ENCODE measurements at regions not wholly inside any gene's neighbourhood (a gene's known extent, or its start where the extent isn't known, plus 50 kb on each side); places are given as distances from the start of the nearest gene placed in this dataset.

- TF ChIP-seq IKZF3 (tag by site-specific recombination; IDR thresholded peaks at IDR 0.05) (peak; percentile 51; the same call in 1 of the 2 replicates), ZNF140 (tag by site-specific recombination; IDR thresholded peaks at IDR 0.05) (no peak), SP2 (tag by site-specific recombination; IDR thresholded peaks at IDR 0.05) (no peak), ZNF571 (tag by site-specific recombination; IDR thresholded peaks at IDR 0.05) (no peak), ZNF792 (tag by site-specific recombination; IDR thresholded peaks at IDR 0.05) (no peak), ZNF423 (tag by site-specific recombination; IDR thresholded peaks at IDR 0.05) (no peak), ZNF549 (tag by site-specific recombination; IDR thresholded peaks at IDR 0.05) (no peak), ZNF112 (tag by site-specific recombination; IDR thresholded peaks at IDR 0.05) (no peak), ZNF521 (tag by site-specific recombination; IDR thresholded peaks at IDR 0.05) (no peak), ZNF350 (tag by site-specific recombination; IDR thresholded peaks at IDR 0.05) (no peak), ZNF585B (tag by site-specific recombination; IDR thresholded peaks at IDR 0.05) (no peak), ZNF677 (tag by site-specific recombination; IDR thresholded peaks at IDR 0.05) (no peak), ZNF548 (tag by site-specific recombination; IDR thresholded peaks at IDR 0.05) (no peak), ZEB2 (tag by site-specific recombination; IDR thresholded peaks at IDR 0.05) (peak; percentile 57; the same call in 1 of the 2 replicates), ZNF785 (tag by site-specific recombination; IDR thresholded peaks at IDR 0.05) (no peak), SP7 (tag by site-specific recombination; IDR thresholded peaks at IDR 0.05) (peak; percentile 42; the same call in 1 of the 2 replicates), ZNF670 (tag by site-specific recombination; IDR thresholded peaks at IDR 0.05; ENCODE audit: low read depth) (no peak), ZFP41 (tag by site-specific recombination; IDR thresholded peaks at IDR 0.05; ENCODE audit: borderline replicate concordance) (no peak), SALL2 (tag by site-specific recombination; IDR thresholded peaks at IDR 0.05; ENCODE audit: borderline replicate concordance) (no peak), ZNF530 (tag by site-specific recombination; IDR thresholded peaks at IDR 0.05; ENCODE audit: low read depth) (no peak), ZNF510 (tag by site-specific recombination; IDR thresholded peaks at IDR 0.05; ENCODE audit: insufficient replicate concordance) (no peak), ZBTB6 (tag by site-specific recombination; IDR thresholded peaks at IDR 0.05) (no peak), ZNF211 (tag by site-specific recombination; IDR thresholded peaks at IDR 0.05; ENCODE audit: low read depth) (no peak), ZNF121 (tag by site-specific recombination; IDR thresholded peaks at IDR 0.05) (no peak), ZNF776 (tag by site-specific recombination; IDR thresholded peaks at IDR 0.05; ENCODE audit: borderline replicate concordance) (no peak), ZNF701 (tag by site-specific recombination; IDR thresholded peaks at IDR 0.05) (no peak)
- TF ChIP-seq, protein P1, sequence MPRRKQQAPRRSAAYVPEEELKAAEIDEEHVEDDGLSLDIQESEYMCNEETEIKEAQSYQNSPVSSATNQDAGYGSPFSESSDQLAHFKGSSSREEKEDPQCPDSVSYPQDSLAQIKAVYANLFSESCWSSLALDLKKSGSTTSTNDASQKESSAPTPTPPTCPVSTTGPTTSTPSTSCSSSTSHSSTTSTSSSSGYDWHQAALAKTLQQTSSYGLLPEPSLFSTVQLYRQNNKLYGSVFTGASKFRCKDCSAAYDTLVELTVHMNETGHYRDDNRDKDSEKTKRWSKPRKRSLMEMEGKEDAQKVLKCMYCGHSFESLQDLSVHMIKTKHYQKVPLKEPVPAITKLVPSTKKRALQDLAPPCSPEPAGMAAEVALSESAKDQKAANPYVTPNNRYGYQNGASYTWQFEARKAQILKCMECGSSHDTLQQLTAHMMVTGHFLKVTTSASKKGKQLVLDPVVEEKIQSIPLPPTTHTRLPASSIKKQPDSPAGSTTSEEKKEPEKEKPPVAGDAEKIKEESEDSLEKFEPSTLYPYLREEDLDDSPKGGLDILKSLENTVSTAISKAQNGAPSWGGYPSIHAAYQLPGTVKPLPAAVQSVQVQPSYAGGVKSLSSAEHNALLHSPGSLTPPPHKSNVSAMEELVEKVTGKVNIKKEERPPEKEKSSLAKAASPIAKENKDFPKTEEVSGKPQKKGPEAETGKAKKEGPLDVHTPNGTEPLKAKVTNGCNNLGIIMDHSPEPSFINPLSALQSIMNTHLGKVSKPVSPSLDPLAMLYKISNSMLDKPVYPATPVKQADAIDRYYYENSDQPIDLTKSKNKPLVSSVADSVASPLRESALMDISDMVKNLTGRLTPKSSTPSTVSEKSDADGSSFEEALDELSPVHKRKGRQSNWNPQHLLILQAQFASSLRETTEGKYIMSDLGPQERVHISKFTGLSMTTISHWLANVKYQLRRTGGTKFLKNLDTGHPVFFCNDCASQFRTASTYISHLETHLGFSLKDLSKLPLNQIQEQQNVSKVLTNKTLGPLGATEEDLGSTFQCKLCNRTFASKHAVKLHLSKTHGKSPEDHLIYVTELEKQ (tag by site-specific recombination; IDR thresholded peaks at IDR 0.05; ENCODE audit: borderline replicate concordance) = peak; percentile 38; the same call in 1 of the 2 replicates
- TF ChIP-seq, protein P2, sequence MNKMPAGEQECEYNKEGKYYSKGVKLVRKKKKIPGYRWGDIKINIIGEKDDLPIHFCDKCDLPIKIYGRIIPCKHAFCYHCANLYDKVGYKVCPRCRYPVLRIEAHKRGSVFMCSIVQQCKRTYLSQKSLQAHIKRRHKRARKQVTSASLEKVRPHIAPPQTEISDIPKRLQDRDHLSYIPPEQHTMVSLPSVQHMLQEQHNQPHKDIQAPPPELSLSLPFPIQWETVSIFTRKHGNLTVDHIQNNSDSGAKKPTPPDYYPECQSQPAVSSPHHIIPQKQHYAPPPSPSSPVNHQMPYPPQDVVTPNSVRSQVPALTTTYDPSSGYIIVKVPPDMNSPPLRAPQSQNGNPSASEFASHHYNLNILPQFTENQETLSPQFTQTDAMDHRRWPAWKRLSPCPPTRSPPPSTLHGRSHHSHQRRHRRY (tag by site-specific recombination; IDR thresholded peaks at IDR 0.05) = no peak
- TF ChIP-seq, protein P3, sequence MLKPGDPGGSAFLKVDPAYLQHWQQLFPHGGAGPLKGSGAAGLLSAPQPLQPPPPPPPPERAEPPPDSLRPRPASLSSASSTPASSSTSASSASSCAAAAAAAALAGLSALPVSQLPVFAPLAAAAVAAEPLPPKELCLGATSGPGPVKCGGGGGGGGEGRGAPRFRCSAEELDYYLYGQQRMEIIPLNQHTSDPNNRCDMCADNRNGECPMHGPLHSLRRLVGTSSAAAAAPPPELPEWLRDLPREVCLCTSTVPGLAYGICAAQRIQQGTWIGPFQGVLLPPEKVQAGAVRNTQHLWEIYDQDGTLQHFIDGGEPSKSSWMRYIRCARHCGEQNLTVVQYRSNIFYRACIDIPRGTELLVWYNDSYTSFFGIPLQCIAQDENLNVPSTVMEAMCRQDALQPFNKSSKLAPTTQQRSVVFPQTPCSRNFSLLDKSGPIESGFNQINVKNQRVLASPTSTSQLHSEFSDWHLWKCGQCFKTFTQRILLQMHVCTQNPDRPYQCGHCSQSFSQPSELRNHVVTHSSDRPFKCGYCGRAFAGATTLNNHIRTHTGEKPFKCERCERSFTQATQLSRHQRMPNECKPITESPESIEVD (tag by site-specific recombination; IDR thresholded peaks at IDR 0.05) = peak; percentile 64
- TF ChIP-seq, protein P4, sequence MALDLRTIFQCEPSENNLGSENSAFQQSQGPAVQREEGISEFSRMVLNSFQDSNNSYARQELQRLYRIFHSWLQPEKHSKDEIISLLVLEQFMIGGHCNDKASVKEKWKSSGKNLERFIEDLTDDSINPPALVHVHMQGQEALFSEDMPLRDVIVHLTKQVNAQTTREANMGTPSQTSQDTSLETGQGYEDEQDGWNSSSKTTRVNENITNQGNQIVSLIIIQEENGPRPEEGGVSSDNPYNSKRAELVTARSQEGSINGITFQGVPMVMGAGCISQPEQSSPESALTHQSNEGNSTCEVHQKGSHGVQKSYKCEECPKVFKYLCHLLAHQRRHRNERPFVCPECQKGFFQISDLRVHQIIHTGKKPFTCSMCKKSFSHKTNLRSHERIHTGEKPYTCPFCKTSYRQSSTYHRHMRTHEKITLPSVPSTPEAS (tag by site-specific recombination; IDR thresholded peaks at IDR 0.05) = no peak
- TF ChIP-seq, protein P5, sequence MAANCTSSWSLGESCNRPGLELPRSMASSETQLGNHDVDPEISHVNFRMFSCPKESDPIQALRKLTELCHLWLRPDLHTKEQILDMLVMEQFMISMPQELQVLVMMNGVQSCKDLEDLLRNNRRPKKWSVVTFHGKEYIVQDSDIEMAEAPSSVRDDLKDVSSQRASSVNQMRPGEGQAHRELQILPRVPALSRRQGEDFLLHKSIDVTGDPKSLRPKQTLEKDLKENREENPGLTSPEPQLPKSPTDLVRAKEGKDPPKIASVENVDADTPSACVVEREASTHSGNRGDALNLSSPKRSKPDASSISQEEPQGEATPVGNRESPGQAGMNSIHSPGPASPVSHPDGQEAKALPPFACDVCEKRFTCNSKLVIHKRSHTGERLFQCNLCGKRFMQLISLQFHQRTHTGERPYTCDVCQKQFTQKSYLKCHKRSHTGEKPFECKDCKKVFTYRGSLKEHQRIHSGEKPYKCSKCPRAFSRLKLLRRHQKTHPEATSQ (tag by site-specific recombination; IDR thresholded peaks at IDR 0.05) = no peak
Measured at GRCh38 chr7:81161451-81162075, 242.7 kb upstream of the SEMA3C start (continued).
